ENCODE measurements at regions not wholly inside any gene's neighbourhood (a gene's known extent, or its start where the extent isn't known, plus 50 kb on each side); places are given as distances from the start of the nearest gene placed in this dataset.

DNA sequence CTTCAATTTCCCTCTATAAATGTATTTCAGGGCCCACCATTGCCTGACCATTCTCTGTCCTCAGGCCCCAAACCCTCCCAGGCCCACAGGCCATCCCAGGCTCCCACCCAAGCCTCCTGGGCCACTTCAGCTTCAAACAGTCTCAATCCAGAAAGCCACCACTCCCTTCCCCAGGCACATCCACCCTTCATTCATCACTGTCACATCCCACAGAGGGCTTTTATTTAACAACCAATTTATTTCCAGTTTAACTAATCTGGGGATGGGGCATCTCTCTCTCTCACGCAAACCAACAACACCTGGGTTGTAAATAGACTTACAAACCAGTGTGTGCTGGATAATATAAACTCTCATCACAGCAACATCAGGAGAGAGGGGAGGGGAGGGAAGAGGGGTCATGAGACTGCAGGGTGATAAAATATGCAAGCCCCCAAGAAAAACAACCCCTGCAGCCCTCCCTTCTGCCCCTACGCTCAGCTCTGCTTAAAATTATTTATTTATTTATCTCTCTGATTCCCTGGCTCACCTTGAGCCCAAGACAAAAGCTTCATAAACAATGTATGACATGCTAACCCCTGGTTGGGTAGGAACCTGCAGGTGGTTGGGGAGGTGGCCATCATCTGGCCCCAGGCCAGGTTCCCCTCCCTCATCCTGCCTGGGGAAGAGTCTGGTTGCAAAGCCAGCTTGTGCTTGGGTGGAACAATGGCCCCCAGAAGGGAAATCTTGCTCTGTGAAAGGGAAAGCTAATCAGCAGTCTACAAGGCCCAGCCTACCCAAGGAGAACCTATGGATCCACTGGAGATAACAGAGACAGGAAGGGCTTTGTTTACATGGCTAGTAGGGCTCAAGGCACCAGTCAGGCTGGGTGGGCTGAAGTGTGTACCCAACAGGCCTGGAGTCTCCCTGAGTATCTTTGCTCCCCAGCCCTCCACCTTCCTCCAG, 359.2 kb downstream of the BUD13 start:
- DNase-seq (ENCODE audit: low read depth): no peak

DNA sequence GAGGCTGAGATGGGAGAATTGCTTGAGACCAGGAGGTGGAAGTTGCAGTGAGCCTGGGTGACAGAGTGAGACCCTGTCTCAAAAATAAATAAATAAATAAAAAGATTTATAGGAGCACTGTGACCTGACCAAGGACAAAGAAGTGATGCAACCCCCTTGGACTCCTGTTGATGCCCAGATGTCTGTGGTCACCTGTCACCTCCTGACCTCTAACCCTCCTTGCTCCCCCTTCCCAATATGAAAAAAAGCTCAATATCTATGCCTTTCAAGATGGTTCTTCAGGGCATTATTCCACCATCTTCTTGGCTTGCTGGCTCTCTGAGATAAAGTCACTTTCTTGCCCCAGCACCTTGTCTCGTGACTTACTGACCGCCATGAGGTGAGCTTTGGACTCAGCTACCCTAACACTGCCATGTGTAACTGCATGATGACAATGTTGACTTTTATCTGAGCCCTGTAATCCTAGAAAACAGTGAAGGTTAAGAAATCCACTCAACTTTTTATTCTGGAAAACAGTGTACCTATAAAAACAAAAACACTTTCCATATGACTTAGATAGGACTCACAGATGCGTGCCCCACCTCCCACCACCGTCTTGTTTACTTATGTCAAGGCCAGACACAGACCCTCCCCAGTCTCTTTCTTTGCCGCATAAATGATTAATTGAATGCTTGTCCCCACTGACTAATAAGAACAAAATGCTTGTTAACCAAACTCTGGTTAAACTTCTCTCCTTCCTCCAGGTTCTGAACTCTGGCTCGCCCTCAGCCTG, 360.5 kb downstream of the BUD13 start:
- no peak for DNase-seq (ENCODE audit: low read depth)

DNA sequence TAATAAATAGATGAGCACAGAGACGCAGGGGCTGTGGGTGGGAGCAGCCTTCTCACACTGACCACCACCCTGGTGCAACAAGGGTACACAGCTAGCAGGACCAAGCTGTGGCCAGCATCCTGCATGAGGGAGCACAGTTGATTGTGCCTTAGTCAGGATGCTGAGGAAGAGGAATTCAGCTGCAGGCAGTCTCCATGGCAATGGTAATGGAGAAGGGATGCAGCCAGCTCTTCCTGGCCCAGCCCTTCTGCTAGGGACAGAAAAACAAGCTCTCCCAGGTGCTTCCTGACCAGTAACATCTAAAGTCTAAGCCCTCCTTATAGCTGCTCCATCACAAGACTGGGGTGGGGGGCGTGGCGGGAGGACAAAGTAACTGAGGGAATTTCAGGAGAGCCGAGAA, 363.5 kb downstream of the BUD13 start:
- DNase-seq (ENCODE audit: low read depth): no peak

DNA sequence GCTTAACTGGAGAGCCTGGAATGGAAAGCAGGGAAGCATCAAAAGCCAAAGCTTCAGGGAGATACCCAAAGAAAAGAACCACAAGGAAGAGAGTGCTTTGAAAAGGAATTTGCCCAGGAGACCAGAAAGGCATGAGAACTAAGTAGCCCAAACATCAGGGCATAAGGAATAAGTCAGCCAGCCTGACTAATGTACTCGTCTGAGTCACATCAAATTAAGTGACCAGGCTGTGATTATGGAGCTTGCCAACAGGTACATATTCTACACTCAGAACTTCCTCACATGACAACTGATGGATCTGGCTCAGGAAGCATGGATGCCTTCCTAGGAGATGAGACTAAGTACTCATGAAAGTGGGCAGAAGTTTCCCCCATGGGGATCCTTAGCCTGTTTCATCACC, 366.7 kb downstream of the BUD13 start:
- DNase-seq (ENCODE audit: low read depth): no peak

DNA sequence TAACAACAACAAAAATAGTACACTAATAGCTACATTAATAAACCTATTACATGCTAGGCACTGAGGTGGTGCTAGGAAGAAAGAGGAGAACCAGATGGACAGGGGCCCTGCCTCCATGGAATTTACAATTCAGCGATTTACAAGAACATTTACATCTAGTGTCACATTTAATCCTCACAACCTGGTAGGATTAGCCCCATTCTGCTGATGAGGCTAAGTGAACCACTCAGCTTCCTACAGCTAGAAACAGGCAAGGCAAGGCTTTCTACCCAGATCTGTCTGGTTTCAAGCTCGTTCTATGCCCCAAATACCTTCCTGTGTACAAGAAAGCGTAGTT, 368.4 kb downstream of the BUD13 start:
- DNase-seq (ENCODE audit: low read depth): no peak

DNA sequence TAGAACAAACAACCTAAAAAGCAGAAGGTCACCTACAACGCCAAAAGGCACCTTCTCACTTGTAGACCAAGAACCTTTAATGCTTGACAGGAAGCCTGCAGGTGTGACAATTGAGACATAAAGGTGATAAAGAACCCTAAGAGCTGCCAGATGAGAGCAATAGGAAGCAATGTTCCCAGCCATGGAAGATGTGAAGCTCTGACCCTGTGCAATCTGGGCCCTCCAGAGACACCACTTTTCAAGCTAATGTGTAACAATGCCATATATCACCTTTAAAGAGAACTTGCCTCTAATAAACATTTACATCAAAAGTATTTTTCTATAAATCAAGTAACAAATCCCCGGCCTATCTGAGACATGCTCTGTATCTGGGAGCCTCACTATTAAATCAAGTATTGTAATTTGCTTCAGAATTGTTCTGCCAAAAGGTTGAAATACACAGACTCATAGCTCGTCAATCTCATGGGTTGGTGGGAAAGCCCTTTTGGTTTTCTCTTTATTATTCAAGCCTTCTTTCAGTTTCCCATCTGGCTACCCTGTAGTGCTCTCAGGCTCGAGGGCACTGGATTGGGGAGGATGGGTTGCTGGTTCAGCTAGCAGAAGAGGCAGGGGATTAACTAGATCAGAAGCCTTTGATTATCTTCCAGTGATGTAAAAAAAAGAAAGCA, 368.9 kb downstream of the BUD13 start:
- no peak for DNase-seq (ENCODE audit: low read depth)

DNA sequence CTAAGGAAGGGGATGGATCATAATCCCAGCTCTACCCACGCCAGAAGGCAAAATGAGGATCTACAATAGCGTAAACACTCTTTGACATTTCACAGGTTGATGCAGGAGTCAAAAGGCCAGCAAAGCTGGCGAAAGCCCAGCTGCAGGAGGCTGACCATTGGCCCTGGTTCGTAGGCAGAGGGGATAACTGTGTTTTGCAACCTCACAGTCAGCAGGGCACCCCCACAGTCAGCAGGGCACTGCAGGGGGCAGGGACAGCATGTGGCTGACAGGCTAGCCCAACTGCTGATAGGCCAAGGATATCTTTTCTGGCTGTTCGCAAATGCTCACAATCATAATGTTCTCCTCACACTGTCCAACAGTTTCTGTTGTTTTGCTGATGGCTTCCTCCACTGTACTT, 372.7 kb downstream of the BUD13 start:
- DNase-seq (ENCODE audit: low read depth): no peak

DNA sequence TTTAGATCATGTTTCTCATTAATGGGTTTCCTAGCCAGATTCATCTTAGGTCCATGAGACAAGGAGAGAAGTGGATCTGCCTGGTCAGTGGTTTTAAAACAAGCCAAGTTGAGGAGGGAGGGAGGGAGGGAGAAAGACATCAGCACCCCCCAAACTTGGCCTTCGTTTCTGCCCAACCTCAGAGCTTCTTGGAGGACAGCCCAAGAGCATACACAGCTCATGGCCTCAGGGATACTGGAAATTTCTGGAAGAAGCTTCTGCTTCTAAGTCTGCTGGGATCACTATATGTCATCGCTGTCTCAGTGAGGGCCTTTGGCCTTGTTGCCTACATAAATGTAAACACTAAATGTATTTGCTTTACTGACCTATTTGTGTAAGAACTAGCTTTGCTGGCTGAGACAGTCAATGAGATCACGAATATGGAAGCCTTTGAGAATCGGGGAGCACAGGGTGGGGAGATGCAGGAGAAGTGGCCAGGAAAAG, 375.1 kb downstream of the BUD13 start:
- DNase-seq (ENCODE audit: low read depth): no peak

DNA sequence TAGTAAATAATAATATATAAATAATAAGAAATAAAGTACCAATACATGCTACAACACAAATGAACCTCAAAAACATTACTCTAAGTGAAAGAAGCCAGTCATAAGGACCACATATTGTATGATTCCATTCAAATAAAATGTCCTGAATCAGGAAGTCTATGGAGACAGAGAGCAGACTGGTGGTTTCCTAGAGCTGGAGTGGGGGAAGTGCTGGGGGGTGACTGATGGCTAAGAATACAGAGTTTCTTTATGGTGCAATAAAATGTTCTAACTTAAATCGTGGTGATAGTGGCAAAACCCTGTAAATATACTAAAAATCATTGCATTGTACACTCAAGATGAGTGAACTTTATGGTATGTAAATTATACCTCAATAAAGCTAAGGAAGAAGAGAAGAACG, 376.5 kb downstream of the BUD13 start:
- DNase-seq (ENCODE audit: low read depth): no peak

DNA sequence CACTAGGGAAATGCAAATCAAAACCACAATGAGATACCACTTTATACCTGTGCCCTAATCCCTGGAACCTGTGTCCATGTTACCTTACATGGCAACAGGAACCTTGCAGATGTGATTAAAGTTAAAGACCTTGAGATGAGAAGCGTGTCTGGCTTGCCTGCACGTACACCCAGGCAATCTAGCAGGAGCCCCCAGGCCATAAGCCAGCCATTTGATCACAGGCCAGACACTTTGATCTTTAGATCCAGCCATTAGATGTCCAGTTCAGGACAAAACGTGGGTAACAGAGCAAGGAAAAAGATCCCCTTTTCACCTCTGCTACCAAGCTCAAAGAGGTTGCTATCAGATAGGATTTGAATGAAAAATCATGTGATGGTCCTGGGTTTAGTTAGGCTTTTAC, 378.8 kb downstream of the BUD13 start:
- no peak for DNase-seq (ENCODE audit: low read depth)

DNA sequence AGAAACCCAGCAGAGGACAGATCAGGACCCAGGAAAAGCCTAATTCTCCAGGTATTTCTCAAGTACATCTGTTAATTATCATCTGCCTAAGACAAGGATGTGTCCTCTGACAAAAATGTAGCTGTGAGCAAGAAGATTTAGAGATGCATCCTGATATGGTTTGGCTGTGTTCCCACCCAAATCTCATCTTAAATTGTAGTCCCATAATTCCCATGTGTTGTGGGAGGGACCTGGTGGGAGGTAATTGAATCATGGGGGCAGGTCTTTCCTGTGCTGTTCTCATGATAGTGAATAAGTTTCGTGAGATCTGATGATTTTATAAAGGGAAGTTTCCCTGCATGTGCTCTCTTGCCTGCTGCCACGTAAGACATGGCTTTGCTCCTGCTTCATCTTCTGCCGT, 381.8 kb downstream of the BUD13 start:
- no peak for DNase-seq (ENCODE audit: low read depth)

DNA sequence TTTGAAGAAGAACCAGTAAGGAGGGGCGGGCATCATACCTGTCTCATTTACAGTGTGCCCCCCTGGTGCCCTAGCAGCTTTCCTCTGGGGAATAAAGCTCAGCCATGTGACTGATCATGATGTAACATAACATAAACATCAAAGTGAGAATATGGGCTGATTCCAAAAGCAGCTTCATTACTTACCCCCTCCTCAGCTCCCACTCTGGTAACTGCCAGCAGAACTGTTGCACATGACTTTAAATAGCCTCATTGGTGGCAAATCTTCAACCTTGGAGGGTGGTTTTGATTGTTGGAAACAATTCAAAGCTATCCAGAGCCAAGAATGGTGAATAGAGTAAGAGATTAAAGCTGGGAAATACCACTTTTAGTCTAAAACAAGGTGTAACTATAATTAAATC, 384.6 kb downstream of the BUD13 start:
- no peak for DNase-seq (ENCODE audit: low read depth)

DNA sequence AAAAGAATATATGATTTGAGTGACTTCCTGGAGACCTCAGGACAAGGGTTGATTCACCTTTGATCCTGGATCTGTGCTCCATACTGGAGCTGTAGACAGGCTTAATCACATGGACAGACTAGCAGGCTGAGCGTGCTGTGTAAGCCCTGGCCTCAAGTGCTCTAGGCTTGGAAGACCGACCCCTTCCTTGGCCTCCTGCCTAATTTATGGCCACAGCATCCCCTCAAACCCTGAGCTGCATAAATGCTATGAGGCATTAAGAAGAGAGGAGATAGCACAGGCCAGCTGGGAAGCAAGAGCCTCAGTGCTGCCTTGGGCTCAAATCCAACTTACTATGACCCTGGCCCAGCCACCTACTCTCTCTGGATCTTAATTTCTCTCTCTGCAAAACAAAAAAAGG, 385.1 kb downstream of the BUD13 start:
- DNase-seq (ENCODE audit: low read depth): no peak

DNA sequence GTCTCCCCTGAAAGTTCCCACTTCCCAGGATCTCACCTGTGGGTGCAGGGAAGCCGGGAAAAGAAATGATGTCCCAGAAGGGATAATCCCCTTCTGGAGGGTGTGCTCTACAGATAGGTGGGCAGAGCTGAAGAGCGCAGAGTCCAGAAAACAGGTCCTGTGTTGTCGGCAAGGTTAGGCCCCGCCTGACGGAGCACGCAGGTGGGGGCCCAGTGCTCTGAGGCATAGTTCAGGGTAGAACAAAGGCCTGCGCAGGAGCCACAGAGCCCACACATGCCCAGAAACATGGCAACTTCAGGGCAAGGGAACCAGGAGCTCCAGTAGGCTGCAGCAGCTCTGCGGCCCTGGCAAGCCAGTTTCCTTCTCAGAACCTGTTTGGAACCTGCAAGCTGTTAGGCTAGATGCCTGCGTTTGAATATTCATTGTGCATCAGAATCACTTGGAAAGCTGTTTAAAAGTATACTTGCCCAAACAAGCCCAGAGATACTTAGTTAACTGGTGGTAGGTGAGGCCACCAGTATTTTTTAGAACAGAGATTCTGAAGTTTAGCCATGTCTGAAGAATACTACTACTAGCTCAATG, 386.6 kb downstream of the BUD13 start:
- DNase-seq (ENCODE audit: low read depth): no peak

DNA sequence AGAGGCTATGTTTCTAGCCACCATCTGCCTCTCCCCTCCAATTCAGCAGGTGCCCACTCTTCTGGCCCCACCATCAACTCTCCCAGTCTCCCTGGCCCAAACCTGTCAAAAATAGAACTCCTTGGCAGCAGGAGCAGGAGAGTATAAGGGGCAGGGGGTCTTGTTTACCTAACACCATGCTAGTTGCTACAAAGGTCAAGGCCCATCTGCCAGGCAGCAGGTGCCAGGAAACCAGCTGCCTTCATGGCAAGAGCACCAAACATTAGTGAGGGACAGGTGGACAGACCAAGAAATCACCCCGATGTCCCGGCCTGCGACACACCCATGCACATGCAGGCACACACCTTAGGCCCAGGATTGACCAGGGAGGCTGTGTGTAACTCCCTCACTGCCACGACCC, 387.9 kb downstream of the BUD13 start:
- no peak for DNase-seq (ENCODE audit: low read depth)

DNA sequence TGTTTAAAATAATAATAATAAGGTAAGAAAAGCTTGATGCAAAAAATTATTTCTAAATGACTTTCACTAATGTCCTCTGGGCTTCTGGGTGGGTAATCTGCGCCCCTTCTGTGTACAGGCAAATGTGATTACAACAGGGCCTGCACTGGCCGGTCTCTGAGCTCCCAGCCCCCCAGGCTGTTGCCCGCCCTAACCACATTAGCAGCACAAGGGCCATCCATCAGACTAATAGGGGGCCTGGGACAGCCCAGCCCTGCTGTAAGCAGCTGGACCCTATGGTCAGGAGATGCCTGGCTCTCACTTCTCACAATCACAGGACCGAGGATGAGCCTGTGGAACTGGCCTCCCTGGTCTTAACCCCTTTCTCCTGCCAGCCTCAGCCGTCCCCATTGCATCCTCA, 388.4 kb downstream of the BUD13 start:
- DNase-seq (ENCODE audit: low read depth): no peak

DNA sequence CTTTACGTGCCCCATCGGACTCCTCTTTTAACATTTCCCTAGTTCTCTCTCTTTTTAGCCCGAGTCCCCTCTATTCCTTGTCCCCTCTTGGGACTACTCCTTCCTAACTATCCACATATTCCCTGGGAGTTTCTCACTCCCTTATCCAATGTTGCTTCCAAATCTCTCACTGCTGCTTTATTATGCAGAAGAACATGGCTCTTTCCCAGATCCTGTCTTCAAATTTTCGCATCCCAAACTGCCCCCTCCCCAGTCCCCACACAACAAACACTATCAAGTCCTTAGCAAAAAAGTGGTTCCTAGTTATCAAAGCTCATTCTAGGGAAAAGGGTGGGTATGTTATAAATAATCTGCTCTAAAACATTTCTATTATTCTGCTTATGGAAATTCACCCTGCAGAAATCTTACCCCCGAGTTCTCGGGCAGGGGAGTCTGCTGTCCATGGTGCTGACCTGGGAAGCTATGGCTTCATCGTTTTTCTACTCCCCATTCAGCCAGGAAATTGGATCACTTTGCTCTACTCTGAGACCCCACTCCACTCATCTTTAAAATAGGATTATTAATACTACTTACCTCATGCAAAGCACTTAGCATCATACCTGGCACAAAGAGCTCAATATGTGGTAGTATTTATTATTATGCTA, 393.5 kb downstream of the BUD13 start:
- DNase-seq (ENCODE audit: low read depth): no peak

DNA sequence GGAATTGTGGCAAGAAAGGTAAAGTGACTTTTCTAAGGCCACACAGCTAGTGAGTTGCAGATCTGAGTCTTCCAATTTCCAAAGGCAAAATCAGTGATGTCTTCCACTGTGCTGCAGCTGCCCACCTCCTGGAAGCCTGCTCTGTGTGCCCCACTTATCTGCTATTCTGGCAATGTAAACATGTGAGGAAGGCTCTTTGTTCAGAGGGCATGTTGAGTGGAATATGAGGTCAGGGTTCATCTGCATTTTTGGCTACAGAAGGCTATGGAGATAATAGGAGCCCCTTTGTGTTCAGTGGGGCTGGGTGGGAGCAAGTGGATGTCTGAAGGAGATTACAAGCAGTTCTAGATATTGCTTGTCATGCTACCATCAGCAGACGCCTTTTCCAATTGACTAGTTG, 396.2 kb downstream of the BUD13 start:
- no peak for DNase-seq (ENCODE audit: low read depth)

DNA sequence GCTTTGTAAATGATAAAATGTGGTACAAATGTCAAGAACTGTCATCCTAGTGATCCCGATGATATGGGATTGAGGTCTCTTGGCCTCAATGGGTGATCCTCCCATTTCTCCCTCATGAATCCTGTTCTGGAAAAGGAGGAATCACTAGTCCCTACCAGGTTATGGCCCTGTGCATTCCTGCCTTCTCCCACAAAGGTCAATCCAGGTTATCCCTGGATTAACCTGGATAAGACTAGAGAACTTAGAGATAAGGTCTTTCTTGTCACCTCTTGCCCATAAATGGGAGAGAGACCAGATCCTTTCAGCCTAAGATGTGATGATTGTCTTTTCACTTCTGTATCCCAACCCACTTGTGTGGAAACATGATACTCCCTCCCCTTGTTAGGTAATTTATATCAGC, 396.7 kb downstream of the BUD13 start:
- no peak for DNase-seq (ENCODE audit: low read depth)

DNA sequence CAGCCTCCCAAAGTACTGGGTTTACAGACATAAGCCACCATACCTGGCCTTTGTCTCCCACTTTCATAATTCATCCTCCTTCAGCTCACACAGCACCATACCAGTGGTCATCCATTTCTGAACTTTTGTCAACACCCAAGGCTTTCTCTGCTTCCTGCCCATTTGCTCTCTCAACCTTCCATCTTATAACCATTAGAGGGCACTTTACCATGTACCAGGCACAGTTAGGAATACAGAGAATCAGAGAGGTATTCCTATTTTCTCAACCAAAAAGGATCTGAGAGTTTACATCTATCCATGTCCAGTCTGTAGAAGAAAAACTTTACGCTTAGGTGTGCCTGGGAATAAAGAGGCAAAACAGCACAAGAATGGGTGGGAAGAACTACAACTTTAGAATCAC, 397.6 kb downstream of the BUD13 start:
- no peak for DNase-seq (ENCODE audit: low read depth)

DNA sequence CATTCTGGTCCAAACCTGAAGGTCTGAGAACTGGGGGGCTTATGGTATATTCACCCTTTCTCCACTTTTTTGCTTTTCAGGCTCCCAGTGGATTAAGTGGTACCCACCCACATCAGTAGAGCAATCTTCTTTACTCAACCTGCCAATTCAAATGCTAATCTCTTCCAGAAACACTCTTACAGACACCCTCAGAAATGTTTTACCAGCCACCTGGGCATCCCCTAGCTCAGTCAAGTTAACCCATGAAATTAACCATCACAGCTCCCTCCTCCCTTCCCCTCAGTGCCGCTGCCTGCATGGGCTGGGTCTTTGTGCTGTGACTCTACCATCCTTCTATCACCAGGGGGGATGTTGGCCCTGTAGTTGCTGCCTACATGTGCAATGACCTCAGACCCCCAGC, 398.7 kb downstream of the BUD13 start:
- DNase-seq (ENCODE audit: low read depth): no peak
